HK-2 (cell line): ENCODE measurements at regions not wholly inside any gene's neighbourhood (a gene's known extent, or its start where the extent isn't known, plus 50 kb on each side); places are given as distances from the start of the nearest gene placed in this dataset.

Experiments used
- DNase-seq: peaks from one replicate; pipeline ENCODE4 v3.0.0-alpha.2; 2018; ENCODE audit not compliant: unreplicated experiment

DNA sequence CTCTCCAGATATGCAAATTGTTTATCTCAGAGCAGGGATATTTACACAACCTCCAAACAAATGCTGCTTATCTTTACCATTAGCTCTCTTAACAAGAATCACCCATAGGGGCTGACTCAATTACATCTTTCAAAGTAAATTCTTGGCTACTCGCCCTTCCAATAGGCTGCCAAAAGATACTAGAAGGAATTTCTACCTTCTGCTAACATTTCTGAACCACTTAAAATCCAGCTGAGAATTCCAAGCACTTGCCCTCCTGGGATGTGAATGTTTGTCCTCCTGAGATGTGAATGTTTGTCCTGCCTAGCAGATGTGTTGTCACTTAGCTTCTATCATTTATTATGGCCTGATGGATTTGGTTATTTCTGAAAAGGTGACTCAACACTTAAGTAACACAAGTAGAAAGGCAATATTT is 388.0 kb downstream of the GJA1 start:
- no peak for DNase-seq

DNA sequence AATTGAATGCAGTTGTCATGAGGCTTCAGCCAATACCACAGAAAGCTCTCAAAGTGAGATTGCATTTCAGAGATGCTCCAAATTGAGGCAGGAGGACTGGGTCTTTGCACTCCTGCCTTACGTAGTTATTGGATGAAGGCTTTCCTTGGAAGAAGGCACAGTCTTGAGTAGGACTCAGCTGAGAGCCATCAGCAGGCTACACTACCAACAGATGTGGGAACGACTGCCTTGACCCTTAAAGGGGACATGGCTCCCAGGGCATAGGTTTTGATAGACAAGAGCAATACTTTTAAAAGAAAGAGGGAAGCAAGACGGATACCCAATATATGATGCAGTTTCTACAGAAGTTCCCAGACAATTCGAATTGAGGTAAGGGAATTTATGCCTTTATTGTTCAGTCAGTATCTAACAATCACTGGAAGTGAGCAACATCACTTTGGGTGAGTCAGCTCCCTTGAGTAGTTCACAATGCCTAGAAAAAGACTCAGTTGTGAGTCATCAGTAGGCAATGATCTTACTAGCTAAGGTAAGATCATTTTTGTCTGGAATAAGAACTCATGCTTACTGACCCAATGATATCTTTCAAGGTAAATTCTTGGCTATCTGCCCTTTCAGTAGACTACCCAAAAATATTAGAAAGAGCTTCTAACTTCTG is 390.8 kb downstream of the GJA1 start:
- DNase-seq, result no peak

GRCh38 chr6:121828146-121828886 is 392.9 kb downstream of the GJA1 start:
- no peak for DNase-seq

GRCh38 chr6:121830736-121831135 is 395.3 kb downstream of the GJA1 start:
- no peak for DNase-seq

- DNase-seq, result no peak
These were observed 400.2 kb downstream of the GJA1 start for GRCh38 chr6:121835662-121836061.

DNA sequence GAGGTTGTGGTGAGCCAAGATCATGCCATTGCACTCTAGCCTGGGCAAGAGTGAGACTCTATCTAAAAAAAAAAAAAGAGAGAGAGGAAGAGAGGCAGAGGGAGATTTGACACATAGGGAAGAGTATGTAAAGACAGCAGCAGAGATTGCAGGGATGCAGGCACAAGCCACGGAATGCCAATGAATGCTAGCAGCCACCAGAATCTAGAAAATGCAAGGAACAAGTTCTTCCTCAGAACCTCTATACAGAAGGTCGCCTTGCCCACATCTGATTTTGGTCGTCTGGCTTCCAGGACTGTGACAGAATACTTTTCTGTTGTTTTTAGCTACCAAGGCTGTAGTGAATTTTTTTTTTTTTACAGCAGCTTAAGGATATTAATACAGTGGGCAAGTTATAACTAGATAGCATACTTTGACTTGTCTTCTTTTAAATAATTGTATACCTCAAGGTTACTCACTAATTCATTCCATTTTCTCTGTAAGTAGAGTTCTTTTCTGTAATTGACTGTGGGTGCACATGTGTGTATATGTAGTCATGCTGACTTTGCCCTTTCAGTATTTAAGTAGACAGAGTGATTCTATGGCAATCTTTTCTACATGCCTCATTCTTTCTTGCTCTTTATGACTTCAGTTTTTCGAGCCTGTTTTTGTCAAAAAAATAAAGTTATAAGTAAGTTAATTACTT is 402.2 kb downstream of the GJA1 start:
- no peak for DNase-seq

DNA sequence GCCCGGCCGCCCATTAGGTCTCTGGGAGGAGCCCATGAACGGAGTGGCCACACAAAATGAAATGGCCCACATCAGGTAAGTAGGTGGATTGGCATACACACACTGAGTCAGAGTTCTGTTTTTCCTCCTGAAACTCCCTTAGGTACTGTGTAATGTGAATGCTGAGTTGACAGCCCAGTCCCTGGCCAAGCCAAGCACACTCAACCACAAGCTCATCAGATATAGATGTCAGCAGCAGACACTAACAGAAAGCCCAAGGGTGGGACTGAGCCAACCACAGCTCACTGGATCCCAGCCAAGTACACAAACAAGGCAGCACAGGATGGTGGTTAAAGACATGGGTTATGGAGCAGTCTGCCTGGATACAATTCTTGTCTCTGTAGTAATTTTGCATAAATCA is 403.4 kb downstream of the GJA1 start:
- DNase-seq, result peak; percentile 27

GRCh38 chr6:121839896-121840295 is 404.4 kb downstream of the GJA1 start:
- no peak for DNase-seq

GRCh38 chr6:121844898-121845297 is 409.5 kb downstream of the GJA1 start:
- DNase-seq, result no peak

DNA sequence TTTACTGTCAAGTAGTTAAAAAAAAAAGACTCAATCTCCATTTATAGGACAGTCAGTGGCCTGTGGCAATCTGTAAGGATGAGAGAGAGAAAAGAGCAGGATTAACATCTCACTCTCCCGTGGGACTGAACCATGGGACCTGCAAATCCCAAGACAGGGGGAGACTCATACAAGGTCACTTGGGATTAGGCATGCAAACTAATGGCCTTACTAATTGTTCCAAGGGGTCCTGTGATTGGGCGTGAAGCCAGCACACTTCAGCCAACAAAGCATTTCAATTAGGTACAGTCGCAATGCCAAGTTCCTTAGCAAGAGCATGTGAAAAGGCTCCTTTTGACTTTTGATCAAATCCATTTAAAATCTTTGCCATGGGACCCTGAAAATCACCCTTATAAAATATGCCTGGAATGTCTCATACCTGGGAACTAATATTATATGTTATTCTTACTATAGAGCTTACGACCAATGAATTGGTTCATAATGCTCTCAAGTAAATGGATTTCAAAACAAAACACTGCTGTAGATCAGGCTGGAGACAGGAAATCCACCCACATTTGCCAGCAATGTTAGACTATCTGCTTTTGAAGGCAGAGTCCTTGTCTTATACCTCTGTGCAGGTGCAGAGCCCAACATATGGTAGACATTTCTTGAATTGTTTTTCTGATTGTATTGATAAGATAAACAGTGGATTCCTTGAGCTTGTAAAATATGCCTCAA is 412.5 kb downstream of the GJA1 start:
- no peak for DNase-seq

GRCh38 chr6:121848523-121849255 is 413.2 kb downstream of the GJA1 start:
- no peak for DNase-seq

DNA sequence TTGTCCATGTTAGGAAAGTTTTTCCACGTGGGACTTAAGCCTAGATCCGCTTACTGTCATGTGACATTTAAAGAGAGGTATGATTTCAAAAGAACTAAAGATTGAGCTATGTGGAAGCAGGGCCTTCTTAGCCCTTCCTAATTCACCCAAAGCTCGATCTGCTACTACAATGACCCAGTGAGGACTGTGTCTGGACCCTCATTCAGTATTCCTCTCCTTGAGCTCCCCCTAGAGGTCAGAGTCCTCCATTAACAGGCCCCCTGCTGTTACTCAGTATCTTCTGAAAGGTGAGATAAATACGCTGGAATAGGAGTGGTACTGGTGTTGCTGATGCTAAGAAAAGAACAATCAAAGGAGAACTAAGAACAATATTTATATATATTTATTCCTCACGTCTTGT is 414.0 kb downstream of the GJA1 start:
- peak; percentile 48 for DNase-seq

DNA sequence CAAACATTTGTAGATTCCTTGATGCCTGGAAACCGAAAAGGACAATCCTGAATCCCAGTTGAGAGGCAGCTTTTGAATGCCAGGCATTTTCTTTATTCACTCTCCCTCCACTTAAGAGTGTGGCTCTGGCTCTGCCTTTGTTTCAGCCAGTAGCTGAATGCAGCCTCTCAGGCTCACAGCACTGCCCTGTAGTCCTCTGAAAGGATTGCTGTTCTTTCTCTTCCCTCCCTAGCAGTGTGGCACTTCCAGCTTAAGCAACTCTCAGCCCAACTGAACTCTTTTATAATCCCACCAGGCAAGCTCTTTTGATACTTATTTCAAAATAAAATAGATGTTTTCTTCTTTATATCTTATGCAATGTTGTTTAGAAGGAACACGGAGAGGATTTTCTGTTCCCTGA is 415.6 kb downstream of the GJA1 start:
- DNase-seq, result no peak

GRCh38 chr6:121853686-121854085 is 418.2 kb downstream of the GJA1 start:
- no peak for DNase-seq

DNA sequence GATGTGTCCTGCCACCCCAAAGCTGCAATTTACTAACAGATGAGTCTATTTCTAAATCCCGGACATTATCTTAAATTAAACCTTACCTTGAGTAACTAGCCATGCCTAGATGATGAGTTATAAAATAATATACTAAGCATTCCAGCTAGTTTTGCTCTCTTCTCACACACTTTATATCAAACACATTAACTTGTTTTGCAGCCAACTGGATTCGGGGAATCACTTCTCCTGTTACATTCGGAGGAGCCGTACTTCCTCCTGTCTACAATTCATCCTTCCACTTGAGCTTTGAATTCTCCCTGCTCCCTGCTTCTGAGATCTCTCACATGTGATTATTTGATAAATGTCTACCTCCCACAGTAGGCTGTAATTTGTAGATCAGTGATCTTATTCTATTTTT is 420.1 kb downstream of the GJA1 start:
- DNase-seq, result no peak

- no peak for DNase-seq
These were observed 420.9 kb downstream of the GJA1 start for GRCh38 chr6:121856296-121856695.

DNA sequence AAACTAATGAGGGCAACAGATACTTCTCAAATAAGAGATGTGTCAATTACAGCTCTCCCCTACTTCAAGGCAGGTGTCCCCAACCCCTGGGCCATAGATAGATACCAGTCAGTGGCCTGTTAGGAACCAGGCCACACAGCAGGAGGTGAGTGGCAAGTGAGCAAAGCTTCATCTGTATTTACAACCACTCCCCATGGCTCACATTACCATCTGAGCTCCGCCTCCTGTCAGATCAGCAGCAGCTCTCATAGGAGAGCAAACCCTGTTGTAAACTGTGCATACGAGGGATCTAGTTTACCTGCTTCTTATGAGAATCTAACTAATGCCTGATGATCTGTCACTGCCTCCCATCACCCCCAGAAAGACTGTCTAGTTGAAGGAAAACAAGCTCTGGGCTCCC is 422.1 kb downstream of the GJA1 start:
- DNase-seq, result no peak

GRCh38 chr6:121858310-121858709 is 422.9 kb downstream of the GJA1 start:
- DNase-seq, result no peak

GRCh38 chr6:121858986-121859385 is 423.5 kb downstream of the GJA1 start:
- DNase-seq, result no peak

DNA sequence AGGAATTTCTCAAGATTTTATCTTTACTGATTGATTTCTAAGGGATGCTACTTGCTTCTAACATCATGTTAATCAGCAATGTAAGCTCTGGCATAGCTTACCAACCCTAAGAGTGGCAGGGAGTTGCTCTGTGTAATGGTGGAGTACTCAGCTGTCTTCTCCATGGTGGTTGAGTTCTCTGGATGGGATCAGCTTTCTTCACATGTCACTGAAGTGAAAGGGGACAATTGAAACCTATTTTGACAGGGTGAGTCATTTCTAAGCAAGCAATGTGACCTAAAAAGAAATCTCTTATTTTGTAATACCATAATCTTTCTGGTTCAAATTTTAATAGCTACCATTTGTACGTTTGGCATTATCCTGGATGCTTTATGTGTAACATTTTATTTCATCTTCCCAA is 430.4 kb downstream of the GJA1 start:
- DNase-seq, result no peak

DNA sequence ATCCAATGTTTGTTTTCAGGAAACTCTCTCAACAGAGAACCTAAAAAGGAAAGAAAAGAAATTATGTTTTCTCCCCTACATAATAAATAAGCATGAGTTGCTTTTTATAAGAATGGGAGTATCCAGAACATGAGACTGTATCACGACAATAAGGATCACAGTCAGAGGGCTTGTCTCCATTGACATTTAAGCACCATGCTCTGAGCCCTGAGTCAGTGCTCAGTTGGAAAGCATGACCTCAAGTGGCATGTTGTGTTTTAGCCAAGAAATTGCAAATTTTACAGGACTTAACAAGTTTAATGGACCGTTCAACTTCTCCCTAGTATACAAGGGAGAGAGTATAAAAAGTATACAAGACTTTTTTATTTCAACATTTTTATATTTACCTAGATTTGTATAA is 431.6 kb downstream of the GJA1 start:
- DNase-seq, result no peak

GRCh38 chr6:121868206-121868605 is 432.8 kb downstream of the GJA1 start:
- DNase-seq, result no peak
